ENCODE measurements at regions not wholly inside any gene's neighbourhood (a gene's known extent, or its start where the extent isn't known, plus 50 kb on each side); places are given as distances from the start of the nearest gene placed in this dataset.
"Not testable (repeated sequence)": the region's sequence is repeated elsewhere in the genome, so short reads cannot be mapped to it uniquely, and the experiment has no call there.

DNA sequence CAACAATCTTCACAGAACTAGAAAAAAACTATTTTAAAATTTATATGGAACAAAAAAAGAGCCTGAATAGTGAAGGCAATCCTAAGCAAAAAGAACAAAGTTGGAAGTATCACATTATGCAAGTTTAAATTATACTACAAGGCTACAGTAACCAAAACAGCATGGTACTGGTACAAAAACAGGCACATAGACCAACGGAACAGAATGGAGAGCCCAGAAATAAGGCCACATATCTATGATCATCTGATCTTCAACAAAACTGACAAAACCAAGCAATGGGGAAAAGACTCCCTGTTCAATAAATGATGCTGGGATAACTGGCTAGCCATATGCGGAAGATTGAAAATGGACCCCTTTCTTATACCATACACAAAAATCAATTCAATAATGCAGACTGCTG is 74.4 kb upstream of the RTN4 start:
- DNase-seq (ENCODE audit: low read depth in 2 of 2): not testable (repeated sequence)

DNA sequence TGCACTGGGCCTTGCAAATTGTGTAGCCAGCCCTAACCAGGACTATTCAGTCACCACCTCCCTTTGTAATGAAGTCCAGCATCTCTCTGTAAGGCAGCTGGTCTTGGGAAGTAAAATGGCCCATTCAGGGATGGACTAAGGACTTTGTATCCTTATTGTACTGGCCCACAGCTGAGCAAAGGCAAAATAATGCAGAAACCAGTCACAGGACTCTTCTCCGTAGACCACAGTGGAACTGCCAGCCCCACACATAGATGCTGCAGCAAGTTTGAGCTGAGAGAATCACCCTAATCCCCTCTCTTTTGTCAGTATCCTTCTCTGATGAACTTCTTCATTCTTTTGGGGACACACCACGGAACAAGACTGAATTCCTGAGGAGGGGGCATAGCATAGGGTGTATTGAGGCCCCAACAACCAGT is 73.6 kb upstream of the RTN4 start:
- DNase-seq (ENCODE audit: low read depth in 2 of 2): no peak

DNA sequence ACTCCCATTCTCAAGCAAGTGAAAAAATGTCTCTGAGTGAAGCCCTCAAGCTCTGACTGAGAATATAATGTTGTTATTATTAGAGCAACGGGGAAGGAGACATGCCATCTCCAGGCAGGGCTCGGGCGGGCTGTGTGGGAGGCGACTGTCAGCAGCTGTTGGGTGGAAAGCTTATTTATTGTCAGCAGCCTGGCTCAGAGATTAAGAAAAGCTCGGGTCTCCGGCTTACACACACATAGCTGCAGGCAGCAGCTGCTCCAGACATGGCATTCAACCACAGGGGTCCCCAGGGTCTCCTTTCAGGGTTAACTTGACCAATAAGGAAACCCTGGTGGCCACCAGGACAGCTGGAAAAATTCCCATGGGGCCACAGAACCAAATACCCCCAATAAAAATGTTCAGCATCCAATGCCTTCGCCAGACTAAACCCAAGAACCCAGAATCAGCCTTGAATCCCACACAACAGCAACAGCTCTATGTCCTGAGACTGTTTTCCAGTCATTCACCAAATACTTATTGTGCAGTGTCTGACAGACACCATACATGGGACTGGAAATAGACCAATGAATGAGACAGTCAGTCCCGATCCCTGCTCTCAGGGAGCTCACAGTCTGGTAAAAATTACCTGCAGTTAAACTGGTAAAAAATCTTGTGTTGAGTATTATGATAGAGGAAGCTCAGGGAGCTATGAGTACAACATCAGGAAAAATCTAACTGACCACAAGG is 70.5 kb upstream of the RTN4 start:
- no peak for DNase-seq (ENCODE audit: low read depth in 2 of 2)

DNA sequence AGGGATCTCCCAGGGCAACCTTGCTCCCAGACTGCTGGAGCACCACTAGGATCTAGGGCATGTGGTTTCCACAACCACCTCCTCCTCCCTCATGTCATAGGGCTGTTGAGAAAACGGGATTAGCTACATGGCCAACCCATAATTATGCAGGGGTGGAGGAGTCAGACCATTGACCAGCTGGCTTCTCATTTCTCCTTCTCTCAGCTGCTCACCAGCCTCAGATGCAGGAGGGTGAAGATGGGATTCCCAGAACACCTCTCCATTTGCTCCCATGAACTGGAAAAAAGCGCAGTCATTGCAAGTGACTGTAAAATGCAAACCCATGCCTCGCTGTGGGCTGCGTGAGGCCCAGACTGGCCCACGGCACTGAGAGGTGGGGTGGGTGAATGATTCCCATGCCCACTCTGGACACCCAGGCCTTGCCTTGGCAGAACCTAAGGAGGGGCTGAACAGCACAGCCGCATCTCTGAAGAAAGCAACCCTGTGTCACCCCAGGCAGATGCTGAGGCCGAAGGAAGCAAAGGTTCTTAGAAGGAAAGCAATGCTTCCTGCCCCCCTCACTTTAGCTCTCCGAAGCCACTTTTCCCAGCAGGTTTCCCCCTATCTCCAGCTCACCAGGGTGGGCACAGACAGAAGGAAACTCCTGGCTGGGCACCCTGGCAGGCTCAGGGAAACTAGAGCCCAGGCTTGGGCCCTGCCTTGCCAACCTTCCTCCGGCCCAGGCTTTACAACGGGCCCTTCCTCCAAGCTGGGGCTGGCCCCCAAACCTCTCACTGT is 69.6 kb upstream of the RTN4 start:
- no peak for DNase-seq (ENCODE audit: low read depth in 2 of 2)

DNA sequence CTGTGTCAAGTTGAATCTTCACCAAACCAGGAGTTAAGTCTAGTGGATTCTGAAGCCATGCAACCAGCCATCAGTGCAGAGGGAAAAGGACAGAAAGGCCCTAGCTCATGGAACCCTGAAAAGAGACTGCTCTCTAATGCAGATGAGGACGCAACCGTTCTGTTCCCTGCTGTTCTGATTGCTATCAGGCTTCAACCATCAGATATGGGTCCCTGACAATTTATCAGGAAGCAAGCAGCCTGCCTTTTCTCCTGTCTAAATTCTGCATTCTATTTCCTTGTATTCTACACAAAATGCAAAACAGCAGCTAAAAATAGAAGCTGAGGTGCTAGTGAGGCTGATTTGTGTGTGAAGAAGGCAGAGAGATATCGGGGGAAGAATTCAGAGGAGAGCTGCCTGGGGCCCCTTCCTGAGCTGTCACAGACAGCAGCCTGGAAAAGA is 68.4 kb upstream of the RTN4 start:
- DNase-seq (ENCODE audit: low read depth in 2 of 2): no peak

DNA sequence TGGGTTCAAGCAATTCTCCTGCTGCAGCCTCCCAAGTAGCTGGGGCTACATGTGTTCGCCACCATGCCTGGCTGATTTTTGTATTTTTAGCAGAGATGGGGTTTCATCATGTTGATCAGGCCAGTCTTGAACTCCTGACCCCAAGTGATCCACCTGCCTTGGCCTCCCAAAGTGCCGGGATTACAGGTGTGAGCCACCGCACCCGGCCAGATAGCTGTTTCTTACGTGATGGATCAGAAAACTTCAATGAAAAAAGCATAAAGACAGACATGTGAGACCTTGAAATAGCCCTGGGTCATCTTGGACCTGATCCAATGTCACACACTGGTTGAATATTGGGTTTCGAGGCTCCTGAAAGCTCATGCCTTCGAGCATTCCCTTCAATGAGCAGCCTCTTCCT is 66.7 kb upstream of the RTN4 start:
- DNase-seq (ENCODE audit: low read depth in 2 of 2): no peak

DNA sequence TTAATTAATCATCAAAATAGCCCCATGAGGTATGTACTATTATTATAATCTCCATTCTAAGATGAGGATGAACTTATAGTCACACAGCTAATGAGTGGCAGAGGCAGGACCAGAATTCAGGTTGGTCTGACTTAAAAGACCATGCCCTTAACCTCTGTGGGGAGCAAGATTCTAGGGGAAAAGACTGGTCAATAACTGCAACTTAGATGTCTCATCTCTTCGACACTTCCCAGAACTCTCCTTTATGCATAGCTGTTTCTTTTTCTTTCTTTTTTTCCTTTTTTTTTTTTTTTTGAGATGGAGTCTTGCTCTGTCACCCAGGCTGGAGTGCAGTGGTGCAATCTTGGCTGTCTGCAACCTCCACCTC is 66.3 kb upstream of the RTN4 start:
- no peak for DNase-seq (ENCODE audit: low read depth in 2 of 2)

DNA sequence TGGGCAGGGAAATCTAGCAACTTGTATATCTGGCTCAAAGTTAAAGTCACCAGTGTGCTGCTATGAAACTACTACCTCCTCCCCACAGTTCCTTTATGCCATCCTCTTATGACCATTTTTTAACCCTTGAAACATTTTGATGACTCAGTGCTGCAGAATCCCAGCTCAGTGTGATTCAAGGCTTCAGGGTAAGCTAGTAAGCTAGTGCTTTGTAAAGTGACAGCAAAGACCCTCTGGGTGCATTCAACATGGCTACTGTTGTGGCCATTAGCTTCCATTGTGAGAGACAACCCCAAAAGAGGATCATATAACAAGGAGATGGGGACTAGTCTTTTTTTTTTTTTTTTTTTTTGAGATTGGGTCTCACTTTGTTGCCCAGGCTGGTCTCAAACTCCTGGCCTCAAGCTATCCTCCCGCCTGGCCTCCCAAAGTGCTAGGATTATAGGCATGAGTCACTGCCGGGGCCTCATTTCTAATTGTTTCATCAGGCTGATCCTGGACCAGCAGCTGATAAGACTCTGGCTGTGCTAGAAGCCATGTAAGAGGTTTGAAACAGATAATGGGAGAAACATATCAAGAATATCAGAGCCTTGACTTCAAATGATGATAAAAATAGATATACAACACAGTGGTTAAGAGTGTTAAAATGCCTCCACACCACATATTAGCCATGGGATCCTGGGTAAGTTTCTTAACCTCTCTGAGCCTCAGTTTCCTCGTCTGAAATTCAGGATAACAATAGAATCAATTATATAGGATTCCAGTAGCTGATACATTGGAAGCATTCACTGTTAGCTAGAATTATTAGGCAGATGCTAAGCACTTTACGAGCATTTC is 65.7 kb upstream of the RTN4 start:
- peak in 1 of 2 donors; percentile 52 for DNase-seq (ENCODE audit: low read depth in 2 of 2)

DNA sequence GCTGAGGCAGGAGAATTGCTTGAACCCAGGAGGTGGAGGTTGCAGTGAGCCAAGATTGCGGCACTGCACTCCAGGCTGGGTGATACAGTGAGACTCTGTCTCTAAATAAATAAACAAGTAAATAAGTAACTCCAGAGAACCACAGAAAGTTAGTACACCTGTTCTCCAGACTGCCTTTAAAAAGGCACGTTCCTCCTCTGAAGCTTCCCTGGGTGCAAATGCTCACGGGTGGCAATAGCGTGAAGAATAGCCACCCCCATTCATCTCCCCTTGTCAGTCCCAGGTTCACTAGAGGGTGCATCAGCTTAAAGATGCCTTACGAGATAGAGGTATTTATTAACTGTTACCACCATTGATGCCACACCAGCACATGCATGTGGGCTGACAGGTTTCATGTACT is 64.3 kb upstream of the RTN4 start:
- no peak for DNase-seq (ENCODE audit: low read depth in 2 of 2)

DNA sequence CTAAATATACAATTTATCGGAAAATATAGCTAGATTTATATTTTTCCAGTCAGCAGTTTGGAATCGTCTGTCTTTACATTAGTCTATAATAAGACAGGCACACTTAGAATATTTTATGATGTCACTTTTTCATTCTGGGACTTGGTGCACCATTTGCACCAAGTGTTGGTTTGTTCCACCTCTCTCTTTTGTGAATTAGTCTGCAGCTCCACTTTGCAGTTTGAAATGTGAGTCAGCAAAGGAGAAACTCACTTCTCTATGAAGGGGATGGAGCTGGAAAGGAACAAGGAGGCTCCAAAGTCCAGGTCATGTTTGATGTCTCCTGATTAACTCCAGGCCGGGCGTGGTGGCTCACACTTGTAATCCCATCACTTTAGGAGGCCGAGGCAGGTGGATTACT is 63.8 kb upstream of the RTN4 start:
- no peak for DNase-seq (ENCODE audit: low read depth in 2 of 2)

DNA sequence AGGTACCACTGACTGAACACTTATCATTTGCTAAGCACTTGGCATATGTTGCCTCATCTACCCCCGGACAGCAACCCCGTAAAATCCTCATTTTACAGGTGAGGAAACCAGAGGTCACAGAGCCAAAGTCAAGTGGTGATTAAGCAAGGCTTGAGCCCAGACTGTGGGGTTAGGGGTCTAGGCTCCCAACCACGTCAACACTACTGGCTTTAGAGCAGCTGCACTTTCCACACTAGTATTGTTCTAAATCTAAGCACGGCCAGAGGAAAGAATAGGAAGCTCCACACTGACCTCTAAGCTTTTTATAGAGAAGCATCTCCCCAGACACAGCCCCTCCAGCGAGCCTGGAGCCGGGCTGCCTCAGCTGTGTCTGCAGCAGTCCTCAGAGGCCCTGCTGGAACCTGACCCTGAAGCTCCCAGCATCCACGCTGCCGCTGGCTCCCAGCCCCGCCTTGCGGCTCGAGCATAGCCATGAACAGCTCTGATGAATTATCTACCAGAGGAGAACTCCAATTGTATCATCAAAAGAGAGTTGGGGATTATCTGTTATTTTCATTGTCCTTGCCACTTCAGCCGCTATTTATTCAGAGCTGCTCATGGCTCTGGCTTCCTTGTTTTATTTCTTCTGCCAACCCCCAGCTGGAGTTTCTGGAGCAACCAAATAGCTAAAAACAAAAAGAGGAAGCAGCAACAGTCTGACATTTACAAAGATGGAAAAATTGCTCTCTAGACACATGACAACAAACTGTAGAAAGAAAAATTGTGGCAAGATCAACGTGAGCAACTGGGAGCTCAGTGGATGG is 62.2 kb upstream of the RTN4 start:
- DNase-seq (ENCODE audit: low read depth in 2 of 2): peak in 1 of 2 donors; percentile 87

DNA sequence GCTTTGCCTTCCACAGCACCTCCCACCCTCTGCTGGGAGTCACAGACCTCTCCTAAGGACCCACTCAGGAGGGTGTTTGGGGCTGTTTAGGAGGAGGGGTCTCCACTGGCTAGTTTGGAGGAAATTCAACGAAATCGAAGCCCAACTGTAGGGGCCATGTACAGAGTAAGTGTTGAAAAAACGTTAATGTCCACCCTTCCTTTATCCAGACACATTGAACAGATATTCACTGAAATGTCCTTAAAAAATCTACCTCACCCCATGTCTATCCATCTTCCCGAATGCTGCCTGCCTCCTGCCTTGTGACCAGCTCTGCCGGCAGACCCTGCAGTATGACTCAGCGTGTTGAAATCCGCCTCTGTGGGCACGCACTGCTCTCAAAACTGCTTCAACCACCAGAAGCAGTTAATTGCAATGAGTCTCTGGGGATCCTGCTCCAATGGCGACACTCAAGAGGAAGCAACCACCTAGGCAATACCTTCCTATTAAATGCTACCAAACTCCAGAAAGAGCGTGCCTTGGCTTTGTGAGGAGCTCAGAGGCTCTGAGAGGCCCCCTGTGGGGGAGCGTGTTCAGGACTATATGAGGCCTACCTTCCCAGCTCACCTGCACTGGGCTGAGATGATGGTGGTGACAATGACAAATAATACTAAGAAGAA is 61.4 kb upstream of the RTN4 start:
- peak; percentile 45 to 95 for DNase-seq (ENCODE audit: low read depth in 2 of 2)

DNA sequence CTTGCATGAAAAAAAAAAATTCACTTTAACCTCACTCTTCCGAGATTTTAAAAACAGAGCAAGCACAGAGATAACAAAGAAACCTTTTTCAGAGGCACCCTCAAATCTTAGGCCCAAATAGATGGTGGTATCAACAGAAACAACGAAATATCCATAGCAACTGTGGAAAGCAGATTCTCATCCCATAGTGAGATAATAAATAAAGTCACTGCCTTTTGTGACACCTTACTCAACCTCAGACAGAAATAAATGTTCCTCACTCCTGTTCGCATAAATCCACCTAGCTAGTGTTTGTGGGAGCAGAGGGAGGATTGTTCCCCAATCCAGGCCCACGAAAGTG is 60.9 kb upstream of the RTN4 start:
- no peak for DNase-seq (ENCODE audit: low read depth in 2 of 2)

DNA sequence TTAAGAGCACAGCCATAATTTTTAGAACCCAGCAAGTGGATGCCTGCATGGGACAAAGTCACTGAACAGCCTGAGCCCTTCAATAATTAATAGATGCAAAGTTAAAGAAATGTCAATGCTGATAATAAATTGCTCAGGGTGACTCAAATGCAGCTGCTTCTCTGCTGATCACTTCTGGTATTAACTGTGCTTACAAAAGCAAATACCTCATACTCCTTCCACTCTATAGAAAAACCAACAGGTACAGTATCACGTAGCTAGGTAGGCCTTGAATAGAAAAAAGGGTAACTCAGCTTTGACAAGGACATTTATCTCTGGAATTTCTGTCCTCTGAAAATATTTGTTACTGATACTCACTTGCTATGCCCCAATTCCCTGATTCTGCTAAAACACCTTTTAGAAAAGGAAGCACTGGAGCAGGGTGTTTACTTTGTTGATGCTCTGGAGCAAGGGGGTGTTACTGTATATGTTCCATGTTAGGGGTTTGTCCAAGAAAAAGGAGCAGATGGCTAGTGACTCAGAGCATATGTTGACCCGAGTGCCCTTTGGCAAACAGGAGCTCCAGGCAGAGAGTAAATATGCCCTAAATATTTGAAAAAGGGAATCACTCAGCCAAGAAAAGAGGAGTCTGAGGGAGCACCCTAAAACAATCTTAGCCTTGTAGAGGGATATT is 59.1 kb upstream of the RTN4 start:
- peak in 1 of 2 donors; percentile 91 for DNase-seq (ENCODE audit: low read depth in 2 of 2)

DNA sequence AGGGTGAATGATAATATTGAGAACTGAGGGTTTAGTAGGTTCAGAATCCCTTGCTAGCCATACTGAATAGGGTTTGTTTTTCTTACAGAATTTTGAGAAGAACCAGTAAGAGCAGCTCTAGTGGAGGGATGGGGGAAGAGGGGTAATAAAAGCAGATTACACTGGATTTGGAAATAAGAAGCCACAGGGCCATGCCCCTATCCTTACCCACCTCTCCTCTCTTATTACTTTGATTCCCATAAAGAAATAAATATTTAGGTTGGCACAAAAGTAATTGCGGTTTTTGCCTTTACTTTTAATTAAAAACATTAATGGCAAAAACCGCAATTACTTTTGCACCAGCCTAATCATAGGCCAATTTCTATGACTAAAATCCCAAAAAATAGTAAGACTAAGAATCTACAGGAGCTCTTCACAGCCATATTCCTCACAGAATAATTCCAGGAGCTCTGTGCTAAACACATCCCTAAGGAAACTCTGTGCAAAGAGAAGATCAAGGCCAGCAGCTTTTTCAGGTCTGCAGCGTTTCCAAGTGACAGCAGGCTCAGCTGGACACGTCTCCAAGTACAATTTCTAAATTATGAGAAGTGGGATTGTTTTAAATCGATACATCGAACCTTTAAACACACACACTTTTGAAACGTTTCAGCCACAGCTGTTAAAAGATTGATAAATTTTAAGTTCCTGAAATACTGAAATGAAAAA is 58.4 kb upstream of the RTN4 start:
- no peak for DNase-seq (ENCODE audit: low read depth in 2 of 2)

DNA sequence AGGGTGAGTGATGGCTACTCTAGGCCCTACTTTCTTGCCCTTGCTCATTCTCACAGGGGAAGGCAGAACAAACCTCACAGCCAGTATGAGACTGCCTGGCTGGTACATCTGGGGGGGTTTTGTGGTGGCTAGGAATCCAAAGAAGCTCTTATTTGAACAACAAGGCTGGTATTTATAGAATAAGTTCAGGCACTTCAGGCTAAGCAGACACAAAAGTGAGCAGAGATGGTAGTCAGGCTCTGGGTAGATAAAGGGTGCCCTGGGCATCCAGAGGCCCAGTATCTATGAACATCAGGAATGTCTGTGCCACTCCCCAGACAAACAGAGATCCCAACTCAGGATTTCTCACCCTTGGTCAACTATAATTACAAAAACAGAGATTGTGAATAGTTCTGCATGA is 57.2 kb upstream of the RTN4 start:
- DNase-seq (ENCODE audit: low read depth in 2 of 2): no peak

DNA sequence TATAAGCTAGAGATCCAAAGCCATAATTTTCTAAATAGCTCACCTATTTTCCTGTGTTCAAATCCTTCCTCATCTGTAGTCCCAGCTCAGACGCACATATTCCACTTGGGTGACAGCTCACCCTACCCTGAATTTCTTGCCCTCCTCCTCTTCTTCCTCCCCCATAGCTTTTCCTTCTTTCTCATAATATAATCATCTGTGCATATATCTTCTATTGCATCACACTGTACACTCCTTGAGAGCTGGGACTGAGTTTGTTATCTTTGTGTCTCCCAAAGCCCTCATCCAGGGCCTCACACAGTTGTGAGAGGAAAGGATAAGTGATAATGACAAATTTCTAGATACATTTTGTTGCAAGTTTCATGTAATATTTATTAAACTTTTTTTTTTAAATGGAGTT is 55.9 kb upstream of the RTN4 start:
- DNase-seq (ENCODE audit: low read depth in 2 of 2): no peak

DNA sequence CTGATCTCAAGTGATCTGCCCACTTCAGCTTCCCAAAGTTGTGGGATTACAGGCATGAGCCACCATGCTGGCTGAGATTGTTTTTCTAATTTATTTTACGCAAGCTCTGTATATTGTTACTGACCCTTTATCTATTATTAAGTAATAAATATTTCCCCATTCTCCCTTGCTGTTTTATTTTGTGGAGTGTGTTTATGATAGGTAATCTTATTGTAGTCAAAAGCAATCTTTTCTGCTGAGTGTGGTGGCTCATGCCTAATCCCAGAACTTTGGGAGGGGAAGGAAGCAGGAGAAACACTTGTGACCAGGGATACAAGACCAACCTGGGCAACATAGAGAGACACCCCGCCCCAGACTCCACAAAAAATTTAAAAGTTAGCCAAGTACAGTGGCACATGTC is 55.2 kb upstream of the RTN4 start:
- DNase-seq (ENCODE audit: low read depth in 2 of 2): no peak

DNA sequence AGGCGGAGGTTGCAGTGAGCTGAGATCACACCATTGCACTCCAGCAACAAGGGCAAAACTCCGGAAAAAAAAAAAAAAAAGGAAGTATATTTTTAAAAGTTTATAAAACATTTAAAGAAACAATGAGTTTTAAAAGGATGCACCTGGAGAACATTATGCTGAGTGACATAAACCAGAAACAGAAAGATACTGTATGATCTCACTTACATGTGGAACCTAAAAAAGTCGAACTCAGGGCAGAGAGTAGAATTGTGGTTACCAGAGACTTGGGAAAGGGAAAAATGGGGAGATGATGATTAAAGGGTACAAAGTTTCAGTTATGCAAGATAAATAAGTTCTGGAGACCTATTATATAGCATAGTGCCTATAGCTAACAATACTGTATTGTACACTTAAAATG is 52.8 kb upstream of the RTN4 start:
- DNase-seq (ENCODE audit: low read depth in 2 of 2): peak; percentile 55 to 86
